NCI-H1092 treated with DMSO at 0.1 percent for 48 hours (cell line): ENCODE measurements at regions not wholly inside any gene's neighbourhood (a gene's known extent, or its start where the extent isn't known, plus 50 kb on each side); places are given as distances from the start of the nearest gene placed in this dataset.

ENCODE experiments used
- DNase-seq: peaks from one replicate; lab custom pipeline; 2025; lab: John Stamatoyannopoulos, UW

DNA sequence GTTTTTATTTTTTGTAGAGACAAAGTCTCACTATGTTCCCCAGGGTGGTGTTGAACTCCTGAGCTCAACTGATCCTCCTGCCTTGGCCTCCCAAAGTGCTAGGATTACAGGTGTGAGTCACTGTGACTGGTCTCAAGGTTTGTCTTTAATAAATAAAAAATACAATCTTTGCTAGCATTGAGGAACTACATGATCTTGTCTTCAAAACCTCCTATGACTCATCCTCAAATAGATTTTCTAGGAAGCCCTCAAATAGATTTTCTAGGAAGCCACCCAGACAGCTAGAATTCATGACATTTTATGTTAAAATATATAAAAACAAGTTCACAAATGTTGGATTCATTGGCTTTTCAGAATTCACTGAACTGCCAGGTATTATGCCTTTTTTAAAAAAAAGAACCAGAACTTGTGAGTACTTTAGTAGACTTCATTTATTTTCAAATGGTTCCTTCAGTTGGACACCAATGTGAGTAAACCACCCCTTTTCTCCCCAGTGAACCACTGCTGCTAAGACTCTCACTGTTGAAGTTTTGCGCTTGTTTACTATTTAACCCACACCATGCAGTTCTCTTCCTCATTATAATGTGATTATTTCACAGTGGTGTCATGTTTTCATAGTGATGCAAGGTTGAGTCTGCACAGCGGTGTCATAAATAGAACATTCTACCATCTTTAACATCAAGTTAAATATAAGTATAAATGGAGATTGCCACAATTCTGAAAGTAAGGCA, 303.9 kb downstream of the CASP12 start:
- DNase-seq, result no peak

DNA sequence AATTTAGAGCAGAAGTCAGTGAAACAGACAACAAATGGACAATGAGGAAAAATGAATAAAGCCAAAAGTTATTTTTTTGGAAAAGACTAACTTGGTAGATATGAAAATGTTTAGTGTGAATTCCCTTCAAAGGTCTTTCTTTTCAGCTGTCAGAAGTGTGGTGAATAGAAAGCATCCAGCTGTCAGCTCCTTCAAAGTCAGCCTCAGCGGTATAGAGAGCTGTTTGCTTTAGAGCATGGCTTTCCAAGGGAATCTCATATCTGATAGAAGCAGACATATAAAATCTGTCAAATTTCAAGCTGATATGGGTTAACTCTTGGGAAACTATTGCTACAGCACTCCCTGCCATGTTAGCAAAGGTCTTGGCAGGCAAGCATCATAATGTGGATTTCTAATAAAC, 309.3 kb downstream of the CASP12 start:
- DNase-seq, result no peak

DNA sequence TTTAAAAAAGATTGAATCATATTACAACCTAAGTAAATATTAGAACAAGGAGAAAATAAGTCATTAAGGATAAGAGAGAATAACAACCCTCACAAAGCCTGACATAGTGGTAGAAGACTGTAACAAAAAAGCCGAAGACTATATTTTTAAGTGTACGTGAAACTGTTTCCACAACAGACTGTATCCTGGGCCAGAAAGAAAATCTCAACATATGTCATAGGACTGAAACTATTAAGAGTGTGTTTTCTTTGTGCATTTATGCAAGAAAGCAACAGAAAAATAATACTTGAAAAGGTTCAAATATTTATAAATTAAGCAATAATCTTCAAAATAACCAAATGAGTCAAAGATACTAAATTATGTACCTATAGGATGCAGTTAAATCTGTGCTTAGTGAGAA, 309.8 kb downstream of the CASP12 start:
- DNase-seq, result no peak

DNA sequence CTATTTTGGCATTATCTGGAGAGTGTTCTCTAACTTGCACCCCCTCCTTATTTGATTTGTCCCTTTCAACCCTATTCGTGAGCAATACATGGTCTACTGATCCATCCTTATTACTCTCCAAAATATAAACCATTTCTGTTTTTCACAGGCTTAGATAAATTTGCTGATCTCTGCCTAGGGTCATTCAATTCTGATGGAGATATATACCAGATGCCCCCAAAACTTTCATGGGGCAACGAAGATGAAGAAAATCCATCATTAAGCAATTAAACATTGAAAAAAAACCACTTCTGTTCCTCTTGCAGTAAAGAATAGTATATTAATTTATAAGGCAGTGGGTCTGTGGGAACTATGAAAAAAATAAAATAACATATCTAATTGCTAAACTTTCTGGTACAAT, 313.4 kb downstream of the CASP12 start:
- no peak for DNase-seq

DNA sequence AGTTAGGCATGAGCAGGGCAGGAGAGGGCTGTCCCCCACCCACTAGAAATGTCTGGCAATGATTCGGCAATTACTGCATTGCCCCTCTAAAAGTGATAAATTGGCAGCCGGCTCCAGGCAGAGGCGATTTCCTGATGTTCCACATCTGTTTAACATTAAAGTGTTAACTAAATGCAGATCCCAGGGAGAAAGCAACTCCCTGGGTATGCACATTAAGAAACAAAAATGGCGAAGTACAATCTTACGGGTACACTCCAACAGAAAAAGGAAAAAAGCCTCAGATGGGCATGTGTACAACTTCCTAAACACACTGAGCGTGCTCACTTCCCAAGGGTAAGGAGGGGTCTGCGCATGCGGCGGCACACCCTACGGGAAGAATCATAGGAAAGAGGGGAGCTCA, 314.4 kb downstream of the CASP12 start:
- no peak for DNase-seq

DNA sequence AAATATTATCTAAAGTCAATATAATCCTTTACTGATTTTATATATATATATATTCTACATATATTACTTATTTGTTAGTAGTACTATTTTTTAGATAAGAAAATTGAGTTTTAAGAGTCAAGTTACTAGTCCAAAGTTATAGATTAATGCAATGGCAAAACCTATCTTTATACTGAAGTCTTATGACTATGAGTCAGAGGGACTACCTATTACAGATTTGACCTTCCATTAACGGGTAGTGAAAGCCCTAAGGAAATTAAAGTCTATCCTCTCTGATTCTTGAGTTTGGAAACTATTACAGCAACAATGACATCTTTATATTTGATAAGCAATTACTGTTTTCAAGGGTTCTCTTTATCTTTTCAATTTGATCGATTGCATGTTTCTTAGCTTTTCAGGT, 315.8 kb downstream of the CASP12 start:
- DNase-seq, result no peak

DNA sequence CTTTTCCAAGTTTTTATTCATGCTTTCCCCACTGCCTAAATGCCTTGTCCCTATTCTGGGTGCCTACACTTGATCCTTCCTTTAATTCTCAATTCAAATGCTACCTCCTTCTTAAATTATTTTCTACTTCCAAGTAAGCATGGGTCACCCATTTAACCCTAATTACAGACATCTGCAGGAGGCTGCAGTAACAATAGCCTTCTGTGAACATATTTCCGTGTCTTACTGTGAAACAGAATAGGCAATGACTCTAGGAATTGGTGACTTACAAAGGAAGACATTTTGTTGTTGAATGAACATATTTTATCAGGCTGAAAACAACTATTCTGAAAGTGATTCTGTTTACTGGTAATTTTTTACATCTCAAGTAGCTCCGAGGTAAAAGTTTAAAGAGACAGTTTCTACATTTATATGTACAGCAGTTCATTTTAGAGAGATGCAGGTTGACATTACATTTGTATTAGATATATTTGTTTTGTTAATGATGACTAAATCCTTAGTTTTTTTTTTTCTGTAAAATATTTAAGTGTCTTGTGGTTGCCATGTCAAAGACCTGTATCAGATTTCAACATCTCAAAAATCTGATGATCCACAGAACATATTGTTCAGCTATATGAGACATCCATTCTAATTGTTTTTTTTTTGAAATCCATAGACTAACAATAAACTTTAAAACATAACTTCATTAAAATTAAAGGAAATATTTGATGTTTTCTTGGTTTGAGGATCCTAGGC, 316.8 kb downstream of the CASP12 start:
- DNase-seq, result no peak

DNA sequence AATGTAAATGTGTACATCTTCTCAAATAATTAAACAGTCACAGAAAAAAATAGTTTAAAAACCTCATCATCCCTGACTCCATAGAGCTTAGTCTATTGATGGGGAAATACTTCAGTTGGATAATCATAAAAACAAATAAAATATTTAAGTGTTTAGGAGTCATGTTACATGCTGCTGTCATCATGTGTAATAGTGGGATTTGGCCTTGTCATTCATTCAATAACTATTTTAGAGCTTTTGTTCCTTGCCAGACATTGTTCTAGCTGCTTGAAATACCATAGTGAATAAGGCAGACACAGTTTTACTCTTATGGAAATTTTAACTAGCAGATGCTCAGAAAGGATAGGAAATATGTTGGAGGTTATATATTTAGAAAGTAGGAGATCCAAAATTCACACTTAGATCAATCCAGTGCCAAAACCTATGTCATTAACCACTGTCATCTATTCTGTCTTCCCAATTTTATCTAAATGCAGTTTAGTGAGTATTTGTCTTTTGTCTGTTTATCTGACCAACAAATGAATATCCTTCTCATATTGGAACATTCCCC, 324.7 kb downstream of the CASP12 start:
- no peak for DNase-seq

DNA sequence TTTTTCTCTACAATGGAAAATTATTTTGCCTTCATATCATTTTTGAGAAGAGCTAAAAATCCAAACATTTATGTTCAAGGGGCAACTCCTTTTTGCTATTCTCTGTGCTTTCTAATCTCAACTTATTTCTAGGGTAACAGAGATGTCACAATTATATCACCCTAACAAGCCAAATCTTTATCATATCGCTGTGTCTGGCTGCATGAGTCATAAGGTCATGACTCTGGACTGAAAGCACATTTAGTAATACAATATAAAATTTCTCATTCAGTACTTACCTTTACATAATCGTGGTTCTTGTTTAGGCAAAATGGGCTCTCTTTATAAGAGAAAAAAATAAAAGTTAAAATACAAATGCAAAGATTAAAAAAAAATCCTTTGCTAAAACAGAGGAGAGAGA, 326.0 kb downstream of the CASP12 start:
- DNase-seq, result no peak

DNA sequence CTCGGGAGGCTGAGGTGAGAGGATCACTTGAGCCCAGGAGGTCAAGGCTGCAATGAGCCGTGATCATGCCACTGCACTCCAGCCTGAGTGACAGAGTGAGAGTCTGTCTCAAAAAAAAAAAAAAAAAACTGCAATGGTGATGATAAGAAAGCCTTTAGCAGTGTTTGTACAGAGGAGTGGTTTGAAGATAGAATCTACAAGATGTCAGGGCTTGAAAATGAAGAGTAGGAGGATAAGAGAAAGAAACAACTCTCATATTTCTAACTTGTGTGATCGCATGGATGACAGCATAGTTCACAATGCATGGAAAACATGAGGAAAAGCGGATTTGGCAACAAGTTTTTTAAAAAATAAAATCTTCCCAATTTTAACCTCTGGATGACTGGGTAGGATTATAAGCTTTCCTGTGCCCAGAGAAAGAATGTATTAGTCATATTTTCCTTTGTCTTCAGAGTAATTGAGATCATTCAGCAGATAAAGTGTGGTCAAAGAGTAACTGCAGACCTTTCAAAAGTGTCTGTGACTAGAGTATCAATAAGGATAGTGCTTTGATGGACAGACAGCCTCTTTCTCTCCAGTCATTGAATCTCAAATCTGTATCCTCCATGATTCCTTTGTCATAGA, 328.1 kb downstream of the CASP12 start:
- no peak for DNase-seq

DNA sequence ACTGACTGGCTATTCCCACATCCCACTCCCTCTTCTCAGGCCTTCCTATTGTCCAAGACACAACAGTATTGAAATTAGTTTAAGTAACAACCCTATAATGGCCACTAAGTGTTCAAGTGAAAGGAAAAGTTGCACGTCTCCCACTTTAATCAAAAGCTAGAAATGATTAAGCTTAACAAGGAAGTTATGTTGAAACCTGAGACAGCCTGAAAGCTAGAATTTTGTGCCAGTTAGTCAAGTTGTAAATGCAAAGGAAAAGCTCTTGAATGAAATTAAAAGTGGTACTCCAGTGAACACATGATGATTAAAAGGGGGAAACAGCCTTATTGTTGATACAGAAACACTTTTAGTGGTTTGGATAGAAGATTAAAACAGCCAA, 332.7 kb downstream of the CASP12 start:
- DNase-seq, result no peak

DNA sequence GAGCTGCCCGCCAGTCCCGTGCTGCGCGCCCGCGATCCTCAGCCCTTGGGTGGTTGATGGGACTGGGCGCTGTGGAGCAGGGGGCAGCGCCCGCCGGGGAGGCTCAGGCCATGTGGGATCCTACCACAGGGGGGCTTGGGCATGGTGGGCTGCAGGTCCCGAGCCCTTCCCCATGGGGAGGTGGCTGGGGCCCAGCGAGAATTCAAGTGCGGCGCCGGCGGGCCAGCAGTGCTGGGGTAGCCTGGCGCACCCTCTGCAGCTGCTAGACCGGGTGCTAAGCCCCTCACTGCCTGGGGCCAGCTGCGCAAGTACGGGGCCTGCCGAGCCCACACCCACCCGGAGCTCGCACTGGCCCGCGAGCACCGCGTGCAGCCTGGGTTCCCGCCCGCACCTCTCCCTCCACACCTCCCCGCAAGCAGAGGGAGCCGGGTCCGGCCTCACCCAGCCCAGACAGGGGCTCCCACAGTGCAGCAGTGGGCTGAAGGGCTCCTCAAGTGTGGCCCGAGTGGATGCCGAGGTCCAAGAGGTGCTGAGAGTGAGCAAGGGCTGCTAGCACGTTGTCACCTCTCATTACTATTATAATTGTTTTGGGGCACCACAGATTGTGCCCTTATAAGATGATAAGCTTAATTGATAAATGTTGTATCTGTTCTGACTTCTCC, 333.2 kb downstream of the CASP12 start:
- DNase-seq, result no peak

DNA sequence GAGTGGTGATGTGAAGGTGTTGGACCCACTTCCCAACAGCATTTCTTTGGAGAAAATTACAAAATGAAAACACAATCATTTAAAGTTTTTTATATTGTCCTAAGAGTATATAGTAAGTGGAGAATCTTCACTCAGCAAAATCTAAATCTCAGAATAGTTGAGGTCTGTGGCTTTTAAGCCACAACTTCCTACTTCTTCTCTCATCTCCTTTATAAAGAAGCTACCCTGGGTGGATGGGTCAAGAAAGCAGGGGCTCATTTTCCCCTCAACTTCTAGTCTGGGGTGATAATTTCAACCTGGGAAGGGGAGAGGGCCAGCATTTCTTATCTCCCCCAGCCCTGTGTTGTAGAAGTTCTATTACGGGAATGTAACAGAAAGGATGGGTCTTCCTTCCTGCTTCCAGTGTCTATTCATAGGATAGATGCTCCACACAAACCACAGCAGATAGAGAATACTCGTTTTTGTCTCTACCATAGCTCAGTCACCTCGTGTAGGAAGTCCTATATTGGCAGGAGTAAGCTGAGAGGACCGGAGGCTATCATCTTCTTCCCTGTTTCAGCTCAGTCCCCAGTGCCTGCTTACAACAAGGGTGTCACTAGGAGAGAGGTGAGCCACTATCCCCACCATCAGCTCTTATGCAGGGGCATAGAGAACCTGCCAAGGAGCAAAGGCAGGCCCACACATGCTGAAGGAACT, 341.5 kb downstream of the CASP12 start:
- DNase-seq, result no peak

DNA sequence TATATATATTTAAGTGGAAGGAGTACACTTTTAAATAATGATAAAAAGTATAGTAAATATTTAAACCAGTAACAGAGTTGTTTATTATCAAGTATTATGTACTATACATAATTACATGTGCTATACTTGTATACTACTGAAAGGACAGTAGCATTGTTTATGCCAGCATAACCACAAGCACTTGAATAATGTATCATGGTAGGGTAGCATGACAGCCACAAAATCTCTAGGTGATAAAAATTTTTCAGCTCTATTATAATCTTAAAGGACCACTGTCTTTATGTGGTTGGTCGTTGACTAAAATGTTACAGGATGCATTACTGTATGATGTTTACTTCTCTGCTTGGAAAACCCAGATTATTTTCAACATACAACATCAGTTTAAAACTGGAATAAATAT, 349.2 kb downstream of the CASP12 start:
- no peak for DNase-seq

DNA sequence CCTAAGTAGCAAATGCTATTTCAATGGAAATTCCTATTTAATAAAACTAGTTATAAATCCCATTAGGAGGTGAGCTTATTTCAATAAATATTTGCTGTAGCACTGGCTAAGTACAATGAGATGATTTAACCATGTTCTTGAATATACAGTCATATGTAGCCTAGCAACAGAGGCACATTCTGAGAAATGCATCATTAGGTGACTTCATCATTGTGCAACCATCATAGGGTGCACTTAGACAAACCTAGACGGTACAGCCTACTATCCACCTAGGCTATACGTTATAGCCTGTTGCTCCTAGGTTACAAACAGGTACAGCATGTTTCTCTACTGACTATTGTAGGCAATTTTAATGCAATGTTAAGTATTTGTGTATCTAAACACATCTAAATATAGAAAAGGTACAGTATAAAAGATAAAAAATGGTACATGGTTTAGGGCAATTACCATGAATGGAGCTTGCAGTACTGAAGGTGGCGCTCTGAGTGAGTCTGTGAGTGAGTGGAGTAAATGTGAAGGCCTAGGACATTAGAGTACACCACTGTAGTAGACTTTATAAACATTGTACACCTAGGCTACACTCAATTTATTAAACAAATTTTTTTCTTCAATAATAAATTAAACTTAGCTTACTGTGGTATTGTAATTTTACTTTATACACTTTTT, 350.1 kb downstream of the CASP12 start:
- DNase-seq, result no peak

DNA sequence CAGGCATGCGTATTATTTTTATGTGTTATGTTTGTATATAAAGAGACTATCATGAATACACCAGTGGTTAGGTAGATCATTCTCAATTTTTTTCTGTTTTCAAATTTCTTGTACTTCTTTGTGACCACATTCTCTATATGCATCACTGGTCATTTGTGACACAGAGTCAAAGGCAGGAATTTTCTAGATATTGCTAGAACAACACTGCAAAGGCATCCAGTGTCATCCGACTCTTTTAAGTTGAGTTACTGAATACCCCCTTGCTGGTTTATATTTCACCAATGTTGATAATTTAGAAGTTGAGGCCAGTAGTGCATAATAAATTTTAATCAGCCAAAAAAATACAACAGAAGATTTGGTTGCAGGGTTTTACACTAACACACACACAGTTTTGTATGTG, 351.8 kb downstream of the CASP12 start:
- DNase-seq, result no peak

DNA sequence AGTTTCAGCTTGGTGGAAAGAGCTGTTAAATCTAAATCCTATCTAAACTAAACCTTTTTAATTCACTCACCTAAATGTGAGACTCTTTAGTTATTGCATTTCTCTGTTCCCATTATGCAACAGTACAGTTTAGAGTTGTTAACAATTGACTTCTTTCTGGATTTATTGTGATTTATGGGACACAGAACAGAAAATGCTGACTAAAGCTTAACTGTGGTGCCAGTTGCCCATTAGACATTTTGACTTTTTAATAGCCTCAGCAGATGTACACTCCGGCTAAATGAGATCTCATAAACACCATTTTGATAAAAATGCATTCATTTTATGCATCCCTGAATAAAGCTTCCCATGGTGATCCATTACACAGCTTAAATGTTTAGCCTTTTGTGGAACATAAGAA, 356.6 kb downstream of the CASP12 start:
- DNase-seq, result no peak

DNA sequence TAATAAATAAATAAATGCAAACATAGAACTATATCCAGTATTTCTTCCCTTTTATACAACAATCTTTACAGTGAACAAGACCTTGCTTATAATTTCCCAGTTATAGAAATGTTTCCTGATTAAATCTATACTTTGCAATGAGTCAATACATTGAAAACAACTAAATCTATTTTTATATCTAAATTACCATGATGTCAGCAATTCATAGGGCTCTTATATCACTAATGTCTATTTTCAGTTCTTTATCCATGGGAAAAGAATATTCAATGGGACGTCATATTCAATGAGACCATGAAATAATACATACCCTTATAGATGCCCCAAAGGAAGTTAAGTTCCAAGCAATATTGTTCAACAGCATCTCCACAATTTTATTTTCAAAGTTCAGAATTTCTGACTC, 359.9 kb downstream of the CASP12 start:
- DNase-seq, result no peak

DNA sequence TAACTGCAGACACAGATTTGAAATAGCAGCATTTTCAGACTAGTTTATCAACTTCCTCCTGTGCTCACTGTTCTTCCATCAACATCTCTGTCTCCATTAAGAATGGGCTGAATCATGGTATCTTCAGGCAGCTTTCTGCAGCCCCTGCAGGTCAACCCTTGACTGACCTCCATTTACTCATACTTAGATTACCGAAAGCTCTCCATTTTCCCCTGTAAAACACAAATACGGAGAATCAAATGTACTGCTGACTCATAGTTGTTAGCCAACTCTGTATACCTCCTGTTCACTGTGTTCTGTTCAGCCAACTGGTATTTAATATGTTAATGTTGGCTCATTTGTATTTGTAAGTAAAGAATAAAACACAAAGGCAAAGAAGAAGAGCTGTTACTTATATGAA, 364.0 kb downstream of the CASP12 start:
- no peak for DNase-seq

DNA sequence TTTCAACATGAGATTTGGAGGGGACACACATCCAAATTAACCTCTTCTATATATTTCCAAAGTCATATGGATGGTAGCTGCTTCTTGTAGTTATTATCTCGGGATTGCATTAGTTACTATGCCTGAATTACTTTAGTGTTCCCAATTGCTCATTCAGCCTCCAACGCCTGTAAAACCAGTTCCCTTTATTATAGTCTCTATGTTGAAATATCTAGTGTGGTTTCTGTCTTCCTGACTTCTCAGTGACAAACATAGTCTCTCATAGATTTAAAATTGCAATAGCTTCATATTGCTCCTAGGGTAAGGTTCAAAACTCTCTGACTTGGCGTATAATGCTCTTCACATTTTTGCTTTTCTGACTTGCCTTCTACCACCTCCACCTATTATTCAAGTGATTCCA, 366.4 kb downstream of the CASP12 start:
- DNase-seq, result no peak

DNA sequence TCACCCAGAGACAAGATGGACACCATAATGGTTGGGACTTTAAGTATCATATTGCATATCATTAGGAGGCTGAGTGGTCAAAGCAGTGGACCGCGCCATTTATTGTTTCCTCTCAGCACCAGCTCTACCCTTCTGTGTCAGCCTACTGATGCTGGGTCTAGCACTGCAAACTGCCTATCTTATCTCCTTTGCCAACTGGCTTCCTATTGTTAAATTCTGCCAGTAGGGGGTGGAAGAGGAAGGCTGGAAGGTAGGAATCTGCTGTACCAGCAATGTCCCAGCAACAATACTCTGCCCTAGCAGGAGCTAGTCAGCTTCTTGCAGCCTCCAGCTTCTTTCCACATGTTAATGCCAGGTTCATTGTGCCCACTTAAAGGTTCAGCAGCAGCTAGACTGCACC, 367.1 kb upstream of the PDGFD start:
- no peak for DNase-seq
